Astrocyte (in vitro differentiated cells and primary cell): ENCODE measurements at regions not wholly inside any gene's neighbourhood (a gene's known extent, or its start where the extent isn't known, plus 50 kb on each side); places are given as distances from the start of the nearest gene placed in this dataset.

ENCODE experiments used
- DNase-seq: peaks from one replicate; pipeline ENCODE4 v3.0.0-alpha.2; 2010; ENCODE audit warnings: low read depth
- FAIRE-seq: peaks from 2 replicates; lab custom pipeline; 2011; peaks lifted over from hg19 to GRCh38; lab: Jason Lieb, UNC
- H2AFZ ChIP-seq: 2 replicates; pipeline ENCODE4 v1.6.0; 2012; ENCODE audit warnings: low read depth, low read length, inconsistent platforms
- H3K27ac ChIP-seq: 2 replicates; pipeline ENCODE4 v1.5.1; 2011; ENCODE audit warnings: low read depth, low read length, inconsistent platforms
- H3K27me3 ChIP-seq: 2 replicates; pipeline ENCODE4 v1.6.0; 2011; ENCODE audit warnings: low read length, inconsistent platforms; ENCODE audit not compliant: insufficient read depth
- H3K36me3 ChIP-seq: 2 replicates; pipeline ENCODE4 v1.5.1; 2011; ENCODE audit warnings: low read length, inconsistent platforms; ENCODE audit not compliant: insufficient read depth
- H3K4me1 ChIP-seq: 2 replicates; pipeline ENCODE4 v1.5.1; 2011; ENCODE audit warnings: low read length, inconsistent platforms; ENCODE audit not compliant: insufficient read depth
- H3K4me2 ChIP-seq: 2 replicates; pipeline ENCODE4 v1.6.0; 2012; ENCODE audit warnings: low read length, inconsistent platforms
- H3K4me3 ChIP-seq: 2 replicates; pipeline ENCODE4 v1.5.1; 2011; ENCODE audit warnings: low read depth, mild to moderate bottlenecking, low read length, inconsistent platforms; ENCODE audit not compliant: insufficient read depth
- H3K79me2 ChIP-seq: 2 replicates; pipeline ENCODE4 v1.6.0; 2012; ENCODE audit warnings: mild to moderate bottlenecking, low read length, inconsistent platforms; ENCODE audit not compliant: insufficient read depth
- H3K9ac ChIP-seq: 2 replicates; pipeline ENCODE4 v1.6.0; 2012; ENCODE audit warnings: mild to moderate bottlenecking, low read length, inconsistent platforms
- H3K9me3 ChIP-seq: 2 replicates; pipeline ENCODE4 v1.5.1; 2012; ENCODE audit warnings: low read depth, mild to moderate bottlenecking, low read length, inconsistent platforms; ENCODE audit not compliant: insufficient read depth
- H4K20me1 ChIP-seq: 2 replicates; pipeline ENCODE4 v1.6.0; 2012; ENCODE audit warnings: low read length, inconsistent platforms; ENCODE audit not compliant: insufficient read depth
- H3K27ac Mint-ChIP-seq: one replicate; pipeline ENCODE4 v1.8.0; 2021; ENCODE audit warnings: mild to moderate bottlenecking, mixed read lengths; ENCODE audit not compliant: unreplicated experiment
- H3K27me3 Mint-ChIP-seq: one replicate; pipeline ENCODE4 v1.8.0; 2021; ENCODE audit warnings: low read depth, mixed read lengths; ENCODE audit not compliant: unreplicated experiment
- H3K36me3 Mint-ChIP-seq: one replicate; pipeline ENCODE4 v1.8.0; 2021; ENCODE audit warnings: low read depth, mixed read lengths; ENCODE audit not compliant: unreplicated experiment
- H3K4me1 Mint-ChIP-seq: one replicate; pipeline ENCODE4 v1.8.0; 2021; ENCODE audit warnings: low read depth, mixed read lengths; ENCODE audit not compliant: unreplicated experiment
- H3K4me3 Mint-ChIP-seq: one replicate; pipeline ENCODE4 v1.8.0; 2021; ENCODE audit warnings: mild to moderate bottlenecking, moderate library complexity, mixed read lengths; ENCODE audit not compliant: unreplicated experiment
- H3K9me3 Mint-ChIP-seq: one replicate; pipeline ENCODE4 v1.8.0; 2021; ENCODE audit warnings: mild to moderate bottlenecking, mixed read lengths; ENCODE audit not compliant: unreplicated experiment
- EZH2 ChIP-seq: IDR thresholded peaks from 2 replicates; pipeline ENCODE4 v1.6.1; 2012; ENCODE audit warnings: mild to moderate bottlenecking, low read length, inconsistent platforms; ENCODE audit not compliant: insufficient read depth
- TF ChIP-seq, protein P1 (sequence below): IDR thresholded peaks from 2 replicates; pipeline ENCODE4 v1.5.1; 2011; ENCODE audit warnings: low read depth, mild to moderate bottlenecking, inconsistent platforms, low read length, moderate library complexity; ENCODE audit not compliant: insufficient read depth

DNA sequence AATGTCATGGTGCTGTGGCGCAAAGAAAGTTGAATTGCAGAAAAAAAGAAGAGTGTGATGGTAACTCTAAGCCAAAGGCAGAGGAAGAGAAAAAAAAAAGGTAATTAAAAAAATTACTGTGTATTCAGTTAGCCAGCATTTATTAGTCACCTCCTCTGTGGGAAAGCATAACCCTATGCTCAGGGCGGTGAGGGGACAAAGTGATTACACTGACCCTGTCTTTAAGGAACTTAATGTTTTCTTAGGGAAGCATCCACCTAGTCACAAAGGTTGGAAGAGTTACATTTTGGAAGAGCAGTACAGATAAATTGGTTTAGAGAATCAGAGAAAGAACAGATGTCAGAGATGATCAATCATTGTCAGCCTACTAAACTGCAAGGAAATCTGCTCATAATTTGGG, 410.3 kb downstream of the CDH11 start:
- H2AFZ ChIP-seq: no peak overlapping the region
- Mint-ChIP-seq H3K4me3 (no peak overlapping the region), H3K9me3 (no peaks in the 10 kb centered on the region), H3K36me3 (no peaks in the 10 kb centered on the region), H3K4me1 (peaks cover 12% of the 10 kb centered on the region), H3K27me3 (no peaks in the 10 kb centered on the region), H3K27ac (peak overlapping the region; percentile 27)
- H4K20me1 ChIP-seq: no peaks in the 10 kb centered on the region
- no peaks in the 10 kb centered on the region for H3K79me2 ChIP-seq
- H3K4me1 ChIP-seq: peaks cover 11% of the 10 kb centered on the region
- TF ChIP-seq EZH2: no peak
- TF ChIP-seq, protein P1, sequence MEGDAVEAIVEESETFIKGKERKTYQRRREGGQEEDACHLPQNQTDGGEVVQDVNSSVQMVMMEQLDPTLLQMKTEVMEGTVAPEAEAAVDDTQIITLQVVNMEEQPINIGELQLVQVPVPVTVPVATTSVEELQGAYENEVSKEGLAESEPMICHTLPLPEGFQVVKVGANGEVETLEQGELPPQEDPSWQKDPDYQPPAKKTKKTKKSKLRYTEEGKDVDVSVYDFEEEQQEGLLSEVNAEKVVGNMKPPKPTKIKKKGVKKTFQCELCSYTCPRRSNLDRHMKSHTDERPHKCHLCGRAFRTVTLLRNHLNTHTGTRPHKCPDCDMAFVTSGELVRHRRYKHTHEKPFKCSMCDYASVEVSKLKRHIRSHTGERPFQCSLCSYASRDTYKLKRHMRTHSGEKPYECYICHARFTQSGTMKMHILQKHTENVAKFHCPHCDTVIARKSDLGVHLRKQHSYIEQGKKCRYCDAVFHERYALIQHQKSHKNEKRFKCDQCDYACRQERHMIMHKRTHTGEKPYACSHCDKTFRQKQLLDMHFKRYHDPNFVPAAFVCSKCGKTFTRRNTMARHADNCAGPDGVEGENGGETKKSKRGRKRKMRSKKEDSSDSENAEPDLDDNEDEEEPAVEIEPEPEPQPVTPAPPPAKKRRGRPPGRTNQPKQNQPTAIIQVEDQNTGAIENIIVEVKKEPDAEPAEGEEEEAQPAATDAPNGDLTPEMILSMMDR: no peak
- DNase-seq (peak; percentile 69), FAIRE-seq (no peak)
- H3K9me3 ChIP-seq: no peaks in the 10 kb centered on the region
- H3K9ac ChIP-seq: peak overlapping the region; percentile 69
- H3K27ac ChIP-seq: peak overlapping the region; percentile 85
- no peaks in the 10 kb centered on the region for H3K27me3 ChIP-seq
- H3K4me3 ChIP-seq: no peak overlapping the region
- H3K4me2 ChIP-seq: peak overlapping the region; percentile 39
- H3K36me3 ChIP-seq: no peaks in the 10 kb centered on the region

DNA sequence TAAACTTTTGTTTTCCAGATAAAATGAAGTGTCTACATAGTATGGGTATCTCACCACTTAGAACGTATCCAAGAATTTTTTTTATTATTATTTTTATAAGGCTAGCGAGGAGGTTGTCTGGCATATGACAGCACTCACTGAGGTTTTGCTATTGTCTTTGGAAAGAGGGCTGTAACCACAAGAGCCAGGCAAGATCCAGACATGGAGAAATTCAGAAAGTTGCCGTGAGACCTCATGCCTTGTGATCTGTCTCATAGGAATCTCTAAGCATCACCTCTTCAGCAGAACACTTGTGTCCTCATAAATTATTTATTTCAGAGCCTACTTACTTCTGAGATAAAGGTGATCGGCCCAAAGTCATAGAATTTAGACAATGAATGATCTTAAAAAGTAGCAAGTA, 410.8 kb downstream of the CDH11 start:
- Histone ChIP-seq H3K4me2 (peak overlapping the region; percentile 39), H3K9ac (peak overlapping the region; percentile 69), H3K79me2 (no peaks in the 10 kb centered on the region), H2AFZ (no peak overlapping the region), H4K20me1 (no peaks in the 10 kb centered on the region), H3K9me3 (no peaks in the 10 kb centered on the region), H3K36me3 (no peaks in the 10 kb centered on the region), H3K27me3 (no peaks in the 10 kb centered on the region), H3K4me3 (no peak overlapping the region), H3K4me1 (peaks cover 11% of the 10 kb centered on the region), H3K27ac (peak overlapping the region; percentile 85)
- peak overlapping the region; percentile 27 for H3K27ac Mint-ChIP-seq
- no peak overlapping the region for H3K4me3 Mint-ChIP-seq
- H3K4me1 Mint-ChIP-seq: peaks cover 12% of the 10 kb centered on the region
- FAIRE-seq (no peak), DNase-seq (peak; percentile 99)
- H3K9me3 Mint-ChIP-seq: no peaks in the 10 kb centered on the region
- H3K27me3 Mint-ChIP-seq: no peaks in the 10 kb centered on the region
- TF ChIP-seq, protein P1: no peak
- no peak for TF ChIP-seq EZH2
- no peaks in the 10 kb centered on the region for H3K36me3 Mint-ChIP-seq

DNA sequence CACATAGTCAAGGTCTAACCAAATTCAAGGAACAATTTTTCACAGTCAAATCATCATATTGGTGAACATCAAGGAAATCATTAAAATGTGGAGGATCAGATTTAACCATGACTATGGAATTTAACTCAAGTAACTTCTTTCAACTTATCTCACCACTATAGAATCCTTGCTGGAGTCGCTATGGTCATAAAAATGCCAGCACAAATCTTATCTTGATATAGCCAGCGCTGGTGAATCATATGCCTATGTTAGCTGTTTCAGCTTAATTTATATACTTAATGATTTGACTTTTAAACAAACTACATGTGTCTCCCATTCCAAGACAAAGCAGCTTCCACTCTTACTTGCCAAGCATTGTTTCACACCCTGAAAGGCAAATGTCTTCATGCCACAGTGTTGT, 416.4 kb downstream of the CDH11 start:
- H3K36me3 ChIP-seq: no peaks in the 10 kb centered on the region
- H2AFZ ChIP-seq: no peak overlapping the region
- TF ChIP-seq, protein P1: no peak
- no peak for TF ChIP-seq EZH2
- H3K36me3 Mint-ChIP-seq: no peaks in the 10 kb centered on the region
- no peaks in the 10 kb centered on the region for H3K4me1 Mint-ChIP-seq
- no peaks in the 10 kb centered on the region for H3K27me3 ChIP-seq
- H3K4me2 ChIP-seq: no peak overlapping the region
- H3K27me3 Mint-ChIP-seq: no peaks in the 10 kb centered on the region
- no peaks in the 10 kb centered on the region for H3K4me1 ChIP-seq
- no peak overlapping the region for H3K27ac Mint-ChIP-seq
- no peak overlapping the region for H3K4me3 ChIP-seq
- H3K4me3 Mint-ChIP-seq: no peak overlapping the region
- no peaks in the 10 kb centered on the region for H3K9me3 ChIP-seq
- FAIRE-seq (no peak), DNase-seq (peak; percentile 75)
- no peak overlapping the region for H3K9ac ChIP-seq
- no peaks in the 10 kb centered on the region for H3K79me2 ChIP-seq
- no peaks in the 10 kb centered on the region for H4K20me1 ChIP-seq
- H3K9me3 Mint-ChIP-seq: peaks cover 3% of the 10 kb centered on the region
- H3K27ac ChIP-seq: no peak overlapping the region
